ENCODE measurements at regions not wholly inside any gene's neighbourhood (a gene's known extent, or its start where the extent isn't known, plus 50 kb on each side); places are given as distances from the start of the nearest gene placed in this dataset.

DNA sequence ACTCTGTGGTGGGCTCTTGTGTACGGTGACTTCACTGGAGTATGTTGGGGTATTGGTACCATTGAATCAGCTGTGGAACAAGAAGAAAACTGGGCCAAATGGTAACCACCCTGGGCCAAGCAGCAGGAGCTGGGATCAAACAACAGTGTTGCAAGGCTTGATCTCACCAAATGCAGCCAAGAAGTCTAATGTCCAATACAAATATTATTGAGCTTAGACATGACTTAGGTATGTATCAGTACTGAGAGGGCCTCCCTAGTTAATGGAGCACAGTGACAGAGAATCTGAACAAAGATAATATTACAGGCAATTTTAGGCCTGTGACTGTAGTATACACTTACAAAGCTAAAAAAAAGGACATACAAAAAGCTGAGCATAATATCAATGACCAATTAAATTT lies 604.8 kb downstream of the PLA2G4A start:
- no peak for DNase-seq (ENCODE audit: low read depth)

DNA sequence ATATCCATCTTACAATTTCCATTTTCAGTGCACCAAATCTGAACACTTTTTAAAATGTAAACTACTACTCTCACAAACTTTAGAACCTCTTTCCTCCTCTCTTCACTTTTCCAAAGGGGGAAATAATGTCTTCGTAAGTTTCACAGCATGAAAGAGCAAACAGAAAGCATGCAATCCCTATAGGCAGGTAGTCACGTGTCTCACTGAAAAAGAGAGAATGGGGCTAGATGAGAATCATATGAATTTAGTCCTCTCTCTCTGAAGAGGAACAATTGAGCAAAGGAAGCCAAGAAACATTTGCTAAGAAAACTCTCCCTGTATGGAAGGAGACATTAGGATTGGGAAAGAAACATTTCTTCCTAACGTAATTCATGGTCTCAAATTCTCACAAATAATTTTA lies 613.9 kb downstream of the PLA2G4A start:
- no peak for DNase-seq (ENCODE audit: low read depth)

- DNase-seq (ENCODE audit: low read depth) = no peak
Measured at GRCh38 chr1:187443939-187444338, 615.2 kb downstream of the PLA2G4A start.

DNA sequence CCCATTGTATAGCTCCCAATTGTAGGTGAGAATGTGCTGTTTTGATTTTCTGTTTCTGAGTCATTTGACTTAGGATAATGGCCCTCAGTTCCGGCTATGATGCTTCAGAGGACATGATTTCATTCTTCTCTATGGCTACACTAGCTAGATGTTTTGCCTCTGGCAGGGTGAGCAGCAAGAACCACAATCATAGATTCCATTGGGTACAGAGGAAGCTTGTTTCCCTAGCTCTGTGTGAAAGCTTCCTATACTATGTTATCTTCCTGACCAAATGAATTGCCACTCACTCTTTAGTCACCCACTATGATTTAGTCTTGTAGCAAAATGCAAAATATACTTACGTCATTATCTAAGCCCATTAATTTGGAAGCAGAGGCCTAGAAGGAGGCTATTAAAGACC lies 616.3 kb downstream of the PLA2G4A start:
- peak; percentile 52 for DNase-seq (ENCODE audit: low read depth)

- DNase-seq (ENCODE audit: low read depth) = no peak
Measured at GRCh38 chr1:187451238-187451637, 622.5 kb downstream of the PLA2G4A start.

- DNase-seq (ENCODE audit: low read depth) = no peak
Measured at GRCh38 chr1:187454010-187454409, 625.3 kb downstream of the PLA2G4A start.

GRCh38 chr1:187456446-187456845 lies 627.7 kb downstream of the PLA2G4A start:
- DNase-seq (ENCODE audit: low read depth) = no peak

GRCh38 chr1:187460093-187460492 lies 631.3 kb downstream of the PLA2G4A start:
- no peak for DNase-seq (ENCODE audit: low read depth)

DNA sequence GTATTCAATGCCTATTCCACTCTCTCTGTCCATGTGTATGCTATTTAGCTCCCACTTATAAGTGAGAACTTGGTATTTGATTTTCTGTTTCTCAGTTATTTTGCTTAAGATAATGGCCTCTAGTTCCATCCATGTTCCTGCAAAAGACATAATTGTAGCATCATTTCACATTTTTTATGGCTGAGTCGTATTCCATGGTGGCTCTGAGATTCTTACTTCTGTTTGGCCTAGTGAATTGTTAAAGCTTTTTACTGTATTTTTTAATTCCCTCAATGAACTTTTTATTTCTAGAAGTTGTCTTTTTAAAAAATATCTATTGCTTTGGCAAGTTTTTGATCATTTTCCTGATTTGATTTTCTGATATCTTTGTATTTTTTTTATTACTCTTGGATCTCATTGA lies 635.6 kb downstream of the PLA2G4A start:
- no peak for DNase-seq (ENCODE audit: low read depth)

- DNase-seq (ENCODE audit: low read depth) = no peak
Measured at GRCh38 chr1:187465441-187465840, 636.7 kb downstream of the PLA2G4A start.

GRCh38 chr1:187469836-187470235 lies 641.1 kb downstream of the PLA2G4A start:
- DNase-seq (ENCODE audit: low read depth) = no peak

DNA sequence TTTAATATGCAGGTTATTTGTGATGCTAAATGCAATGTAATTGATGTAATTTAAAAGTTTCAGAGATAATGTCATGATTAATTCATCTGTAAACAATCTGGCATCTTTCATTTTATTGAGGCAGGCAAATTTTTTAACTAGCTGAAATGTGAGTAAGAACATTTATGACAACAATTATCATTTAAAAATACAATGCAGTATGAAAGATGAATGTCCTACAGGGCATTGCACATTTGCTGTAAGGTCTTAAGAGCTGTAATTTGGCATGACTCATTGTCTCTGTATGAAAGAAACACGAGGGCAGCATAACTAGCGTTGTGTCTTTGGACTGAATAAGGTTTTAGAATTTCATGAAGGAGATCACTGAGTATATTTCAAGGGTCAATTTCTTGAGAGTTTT lies 642.8 kb downstream of the PLA2G4A start:
- DNase-seq (ENCODE audit: low read depth) = peak; percentile 33

- DNase-seq (ENCODE audit: low read depth) = peak; percentile 2
Measured at GRCh38 chr1:187474336-187474735, 645.6 kb downstream of the PLA2G4A start.

DNA sequence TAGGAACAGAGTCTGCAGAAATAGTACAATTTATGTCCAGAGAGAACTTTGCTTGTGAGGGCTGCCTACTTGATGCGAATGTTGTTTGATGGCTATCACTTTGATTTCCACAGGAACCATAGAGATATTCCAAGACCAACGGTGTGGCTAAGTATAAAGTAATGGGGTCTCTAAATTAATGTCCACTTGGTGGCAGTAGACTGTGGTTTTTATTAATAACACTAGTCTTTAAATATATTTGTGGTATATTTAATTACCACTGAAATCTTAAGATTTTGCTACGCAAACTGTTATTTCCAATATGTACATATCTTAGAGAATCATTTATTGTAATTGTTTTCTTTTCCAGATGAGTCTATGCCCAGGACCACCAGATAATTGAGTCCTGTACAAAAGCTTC lies 647.9 kb downstream of the PLA2G4A start:
- no peak for DNase-seq (ENCODE audit: low read depth)

DNA sequence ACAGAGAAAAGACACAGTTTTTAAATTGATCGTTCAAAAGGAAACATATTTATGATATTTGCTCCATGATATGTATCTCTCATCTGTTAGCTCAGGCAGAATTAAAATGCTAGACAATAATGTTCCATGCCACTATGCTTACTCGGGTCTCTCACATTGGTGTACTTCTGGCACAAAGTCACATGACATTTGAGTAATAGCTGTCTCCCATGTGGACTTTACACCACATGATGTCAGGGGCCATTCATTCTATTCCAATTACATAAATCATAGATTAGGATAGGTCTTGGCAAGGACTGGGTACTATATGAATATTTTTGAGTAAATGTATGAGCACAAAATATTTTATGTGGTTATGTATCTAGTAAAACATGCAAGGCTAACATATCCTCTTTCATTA lies 648.4 kb downstream of the PLA2G4A start:
- no peak for DNase-seq (ENCODE audit: low read depth)

- no peak for DNase-seq (ENCODE audit: low read depth)
Measured at GRCh38 chr1:187477535-187477934, 648.8 kb downstream of the PLA2G4A start.

GRCh38 chr1:187481581-187482148 lies 652.9 kb downstream of the PLA2G4A start:
- peak; percentile 31 for DNase-seq (ENCODE audit: low read depth)

DNA sequence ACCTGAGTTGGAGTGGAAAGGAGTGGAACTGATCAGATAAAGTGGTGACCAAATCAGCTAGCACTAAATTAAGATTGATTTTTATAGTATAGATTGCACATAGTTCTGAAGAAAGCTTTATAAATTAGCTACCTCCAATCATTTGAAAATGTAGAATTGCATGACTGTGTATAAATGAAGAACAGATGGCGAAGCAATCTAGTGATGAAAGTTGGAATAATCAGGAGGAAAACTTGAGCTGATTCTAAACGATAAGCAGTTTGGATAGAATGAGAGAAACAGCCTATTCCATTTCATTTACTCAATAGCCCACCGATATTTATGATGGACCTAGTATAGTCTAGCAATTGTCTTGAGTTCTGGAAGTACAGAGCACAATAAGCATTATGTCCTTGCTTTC lies 661.5 kb downstream of the PLA2G4A start:
- no peak for DNase-seq (ENCODE audit: low read depth)

- DNase-seq (ENCODE audit: low read depth) = no peak
Measured at GRCh38 chr1:187491082-187491720, 662.5 kb downstream of the PLA2G4A start.

DNA sequence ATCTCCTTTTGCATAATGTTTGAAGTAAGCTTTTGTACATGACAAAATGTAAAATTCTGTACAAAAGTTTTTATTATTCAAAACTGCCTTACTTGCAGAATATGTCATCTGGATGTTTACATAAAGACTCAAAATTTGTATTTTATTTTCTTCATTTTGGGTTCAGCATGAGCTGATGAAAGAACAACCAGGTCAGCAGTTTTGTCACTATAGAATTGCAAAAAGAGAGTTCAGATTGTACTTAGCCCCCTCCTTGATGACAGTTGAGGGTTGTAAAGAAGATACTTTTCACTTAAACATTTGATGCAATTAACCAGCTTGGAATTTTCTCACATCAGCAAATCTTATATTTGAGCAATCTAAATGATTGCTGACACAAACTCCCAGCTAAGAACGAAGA lies 669.3 kb downstream of the PLA2G4A start:
- no peak for DNase-seq (ENCODE audit: low read depth)

GRCh38 chr1:187504779-187505178 lies 676.0 kb downstream of the PLA2G4A start:
- no peak for DNase-seq (ENCODE audit: low read depth)

DNA sequence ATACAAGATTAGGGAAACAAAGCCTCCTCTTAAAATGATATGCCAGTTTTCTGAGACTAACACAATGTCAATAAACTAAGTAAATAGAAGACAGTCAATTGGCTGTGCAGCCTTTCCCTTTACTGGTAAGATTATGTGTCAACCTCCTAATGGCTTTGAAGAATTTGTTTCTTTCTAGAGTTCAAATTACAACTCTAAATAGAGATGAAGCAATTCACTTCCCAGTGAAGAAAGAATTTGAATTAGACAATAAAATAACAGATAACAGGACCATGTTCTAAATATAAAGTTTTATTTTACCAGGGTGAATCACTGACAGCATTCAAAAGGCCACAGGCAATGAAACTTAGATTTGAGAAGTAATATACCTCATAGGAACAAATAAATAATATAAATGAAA lies 680.3 kb downstream of the PLA2G4A start:
- no peak for DNase-seq (ENCODE audit: low read depth)

GRCh38 chr1:187513190-187513589 lies 684.4 kb downstream of the PLA2G4A start:
- DNase-seq (ENCODE audit: low read depth) = no peak

GRCh38 chr1:187514110-187514509 lies 685.4 kb downstream of the PLA2G4A start:
- DNase-seq (ENCODE audit: low read depth) = no peak

Data from RPMI7951 (cell line).